Astrocyte (in vitro differentiated cells and primary cell): ENCODE measurements at regions not wholly inside any gene's neighbourhood (a gene's known extent, or its start where the extent isn't known, plus 50 kb on each side); places are given as distances from the start of the nearest gene placed in this dataset.

Experiments used
- DNase-seq: peaks from one replicate; pipeline ENCODE4 v3.0.0-alpha.2; 2010; ENCODE audit warnings: low read depth
- FAIRE-seq: peaks from 2 replicates; lab custom pipeline; 2011; peaks lifted over from hg19 to GRCh38; lab: Jason Lieb, UNC
- H2AFZ ChIP-seq: 2 replicates; pipeline ENCODE4 v1.6.0; 2012; ENCODE audit warnings: low read depth, low read length, inconsistent platforms
- H3K27ac ChIP-seq: 2 replicates; pipeline ENCODE4 v1.5.1; 2011; ENCODE audit warnings: low read depth, low read length, inconsistent platforms
- H3K27me3 ChIP-seq: 2 replicates; pipeline ENCODE4 v1.6.0; 2011; ENCODE audit warnings: low read length, inconsistent platforms; ENCODE audit not compliant: insufficient read depth
- H3K36me3 ChIP-seq: 2 replicates; pipeline ENCODE4 v1.5.1; 2011; ENCODE audit warnings: low read length, inconsistent platforms; ENCODE audit not compliant: insufficient read depth
- H3K4me1 ChIP-seq: 2 replicates; pipeline ENCODE4 v1.5.1; 2011; ENCODE audit warnings: low read length, inconsistent platforms; ENCODE audit not compliant: insufficient read depth
- H3K4me2 ChIP-seq: 2 replicates; pipeline ENCODE4 v1.6.0; 2012; ENCODE audit warnings: low read length, inconsistent platforms
- H3K4me3 ChIP-seq: 2 replicates; pipeline ENCODE4 v1.5.1; 2011; ENCODE audit warnings: low read depth, mild to moderate bottlenecking, low read length, inconsistent platforms; ENCODE audit not compliant: insufficient read depth
- H3K79me2 ChIP-seq: 2 replicates; pipeline ENCODE4 v1.6.0; 2012; ENCODE audit warnings: mild to moderate bottlenecking, low read length, inconsistent platforms; ENCODE audit not compliant: insufficient read depth
- H3K9ac ChIP-seq: 2 replicates; pipeline ENCODE4 v1.6.0; 2012; ENCODE audit warnings: mild to moderate bottlenecking, low read length, inconsistent platforms
- H3K9me3 ChIP-seq: 2 replicates; pipeline ENCODE4 v1.5.1; 2012; ENCODE audit warnings: low read depth, mild to moderate bottlenecking, low read length, inconsistent platforms; ENCODE audit not compliant: insufficient read depth
- H4K20me1 ChIP-seq: 2 replicates; pipeline ENCODE4 v1.6.0; 2012; ENCODE audit warnings: low read length, inconsistent platforms; ENCODE audit not compliant: insufficient read depth
- H3K27ac Mint-ChIP-seq: one replicate; pipeline ENCODE4 v1.8.0; 2021; ENCODE audit warnings: mild to moderate bottlenecking, mixed read lengths; ENCODE audit not compliant: unreplicated experiment
- H3K27me3 Mint-ChIP-seq: one replicate; pipeline ENCODE4 v1.8.0; 2021; ENCODE audit warnings: low read depth, mixed read lengths; ENCODE audit not compliant: unreplicated experiment
- H3K36me3 Mint-ChIP-seq: one replicate; pipeline ENCODE4 v1.8.0; 2021; ENCODE audit warnings: low read depth, mixed read lengths; ENCODE audit not compliant: unreplicated experiment
- H3K4me1 Mint-ChIP-seq: one replicate; pipeline ENCODE4 v1.8.0; 2021; ENCODE audit warnings: low read depth, mixed read lengths; ENCODE audit not compliant: unreplicated experiment
- H3K4me3 Mint-ChIP-seq: one replicate; pipeline ENCODE4 v1.8.0; 2021; ENCODE audit warnings: mild to moderate bottlenecking, moderate library complexity, mixed read lengths; ENCODE audit not compliant: unreplicated experiment
- H3K9me3 Mint-ChIP-seq: one replicate; pipeline ENCODE4 v1.8.0; 2021; ENCODE audit warnings: mild to moderate bottlenecking, mixed read lengths; ENCODE audit not compliant: unreplicated experiment
- CTCF ChIP-seq: IDR thresholded peaks from 2 replicates; pipeline ENCODE4 v1.5.1; 2011; ENCODE audit warnings: low read depth, mild to moderate bottlenecking, inconsistent platforms, low read length, moderate library complexity; ENCODE audit not compliant: insufficient read depth
- EZH2 ChIP-seq: IDR thresholded peaks from 2 replicates; pipeline ENCODE4 v1.6.1; 2012; ENCODE audit warnings: mild to moderate bottlenecking, low read length, inconsistent platforms; ENCODE audit not compliant: insufficient read depth

DNA sequence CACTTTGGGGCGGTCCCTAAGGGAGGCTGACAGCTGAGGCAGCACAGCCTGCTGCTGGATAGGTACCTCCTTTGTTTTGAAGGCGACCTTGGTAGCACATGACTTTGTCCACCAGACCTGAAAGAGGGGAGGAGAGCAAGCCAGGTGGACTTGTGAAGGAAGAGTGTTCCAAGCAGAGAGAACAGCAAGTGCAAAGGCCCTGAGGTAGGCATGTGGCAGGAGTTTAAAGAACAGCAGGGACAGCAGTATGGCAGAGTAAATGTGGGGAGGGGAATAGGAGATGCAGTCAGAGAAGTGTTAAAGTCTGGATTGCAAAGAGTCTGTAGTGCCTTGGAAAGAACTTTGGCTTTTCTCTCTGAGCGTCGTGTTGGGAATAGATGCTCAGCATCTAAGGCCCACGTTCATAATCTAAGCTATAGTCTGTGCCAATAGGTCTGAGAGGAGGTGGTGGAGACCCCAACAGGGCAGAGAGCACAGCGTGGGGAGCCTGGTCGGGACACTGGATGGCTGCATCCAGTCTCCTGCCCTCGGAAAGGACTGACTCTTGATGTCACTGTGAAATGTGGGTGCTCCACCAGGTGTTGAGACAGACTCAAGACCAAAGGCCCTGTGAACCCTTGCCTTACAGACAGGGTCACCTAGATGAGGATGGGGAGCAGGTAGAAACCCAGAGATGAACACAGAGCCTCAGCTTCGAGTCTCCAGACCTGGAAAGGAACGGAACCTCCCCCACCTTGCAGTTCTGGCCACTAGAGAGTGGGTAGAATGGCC lies 242.1 kb upstream of the PWP1 start:
- H3K27ac Mint-ChIP-seq, result no peak overlapping the region
- H3K4me3 Mint-ChIP-seq, result no peak overlapping the region
- no peak overlapping the region for H2AFZ ChIP-seq
- H3K36me3 ChIP-seq, result no peaks in the 10 kb centered on the region
- H3K9ac ChIP-seq, result no peak overlapping the region
- H3K9me3 ChIP-seq, result no peaks in the 10 kb centered on the region
- peaks cover 2% of the 10 kb centered on the region for H3K9me3 Mint-ChIP-seq
- TF ChIP-seq CTCF (no peak), EZH2 (no peak)
- no peaks in the 10 kb centered on the region for H3K27me3 ChIP-seq
- FAIRE-seq (no peak), DNase-seq (no peak)
- no peak overlapping the region for H3K4me3 ChIP-seq
- no peaks in the 10 kb centered on the region for H3K79me2 ChIP-seq
- H3K4me2 ChIP-seq, result no peak overlapping the region
- H4K20me1 ChIP-seq, result no peaks in the 10 kb centered on the region
- H3K4me1 ChIP-seq, result no peaks in the 10 kb centered on the region
- H3K36me3 Mint-ChIP-seq, result peaks cover 2% of the 10 kb centered on the region
- no peaks in the 10 kb centered on the region for H3K4me1 Mint-ChIP-seq
- no peak overlapping the region for H3K27ac ChIP-seq
- H3K27me3 Mint-ChIP-seq, result peaks cover 5% of the 10 kb centered on the region

DNA sequence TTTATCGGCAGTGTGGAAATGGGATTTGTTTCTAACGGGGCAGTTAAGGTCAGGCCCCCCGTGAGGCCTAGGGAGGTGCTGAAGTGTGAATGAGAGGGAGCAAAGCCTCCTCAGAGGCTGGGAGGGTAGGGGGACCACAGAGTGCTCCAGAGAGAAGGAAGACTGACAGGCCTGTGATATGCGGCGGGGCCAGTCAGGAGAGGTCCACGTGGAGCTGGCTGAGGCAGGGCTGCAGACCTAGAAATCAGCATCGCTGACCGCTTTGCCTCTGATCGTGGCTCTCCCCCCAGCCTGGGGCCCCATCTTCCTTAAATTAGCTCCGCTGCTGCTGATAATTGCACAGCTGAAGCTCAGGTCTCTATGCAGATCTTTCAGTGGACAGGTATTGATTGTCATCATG lies 240.8 kb upstream of the PWP1 start:
- peaks cover 2% of the 10 kb centered on the region for H3K36me3 Mint-ChIP-seq
- H3K4me1 Mint-ChIP-seq, result peaks cover under 1% of the 10 kb centered on the region
- no peaks in the 10 kb centered on the region for H3K79me2 ChIP-seq
- peaks cover 5% of the 10 kb centered on the region for H3K9me3 Mint-ChIP-seq
- H4K20me1 ChIP-seq, result no peaks in the 10 kb centered on the region
- H3K27ac Mint-ChIP-seq, result no peak overlapping the region
- H3K4me3 ChIP-seq, result no peak overlapping the region
- H3K27me3 ChIP-seq, result no peaks in the 10 kb centered on the region
- H3K36me3 ChIP-seq, result no peaks in the 10 kb centered on the region
- DNase-seq, result no peak
- H3K4me3 Mint-ChIP-seq, result no peak overlapping the region
- no peak overlapping the region for H3K4me2 ChIP-seq
- TF ChIP-seq CTCF, result no peak
- TF ChIP-seq EZH2, result no peak
- peaks cover 9% of the 10 kb centered on the region for H3K4me1 ChIP-seq
- no peak overlapping the region for H2AFZ ChIP-seq
- no peaks in the 10 kb centered on the region for H3K9me3 ChIP-seq
- no peak overlapping the region for H3K27ac ChIP-seq
- H3K27me3 Mint-ChIP-seq, result peaks cover 5% of the 10 kb centered on the region
- FAIRE-seq, result no peak
- H3K9ac ChIP-seq, result no peak overlapping the region

DNA sequence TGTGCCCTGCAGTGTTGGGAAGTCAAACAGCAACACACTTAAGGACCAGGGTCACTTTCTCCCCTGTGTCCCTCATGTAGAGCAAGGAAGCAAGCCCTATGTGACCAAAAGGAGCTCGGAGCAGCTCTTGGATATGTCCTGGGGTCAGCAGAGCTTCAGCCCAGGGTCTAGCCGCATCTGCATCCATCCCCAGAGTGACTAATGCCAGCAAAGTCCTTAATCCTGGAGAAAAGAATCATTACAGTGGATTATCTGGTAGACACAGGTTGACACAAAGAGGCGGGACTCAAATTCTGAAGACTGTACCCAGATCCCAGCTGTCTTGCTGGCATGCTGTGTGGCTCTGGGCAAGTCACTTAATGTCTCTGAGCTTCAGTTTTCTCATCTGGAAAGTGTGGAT lies 239.1 kb upstream of the PWP1 start:
- Histone ChIP-seq H3K79me2 (no peaks in the 10 kb centered on the region), H3K27me3 (no peaks in the 10 kb centered on the region), H3K27ac (no peak overlapping the region), H3K9me3 (no peaks in the 10 kb centered on the region), H3K9ac (no peak overlapping the region), H3K36me3 (no peaks in the 10 kb centered on the region), H2AFZ (no peak overlapping the region), H4K20me1 (no peaks in the 10 kb centered on the region), H3K4me3 (no peak overlapping the region), H3K4me1 (peaks cover 14% of the 10 kb centered on the region), H3K4me2 (no peak overlapping the region)
- H3K27ac Mint-ChIP-seq, result no peak overlapping the region
- peaks cover under 1% of the 10 kb centered on the region for H3K27me3 Mint-ChIP-seq
- peaks cover 5% of the 10 kb centered on the region for H3K36me3 Mint-ChIP-seq
- H3K4me1 Mint-ChIP-seq, result peaks cover 8% of the 10 kb centered on the region
- no peak for FAIRE-seq
- H3K4me3 Mint-ChIP-seq, result no peak overlapping the region
- no peak for DNase-seq
- TF ChIP-seq EZH2, result no peak
- TF ChIP-seq CTCF, result no peak
- peaks cover 3% of the 10 kb centered on the region for H3K9me3 Mint-ChIP-seq
